GM19023 (cell line): ENCODE measurements at regions not wholly inside any gene's neighbourhood (a gene's known extent, or its start where the extent isn't known, plus 50 kb on each side); places are given as distances from the start of the nearest gene placed in this dataset.
"Not testable (repeated sequence)": the region's sequence is repeated elsewhere in the genome, so short reads cannot be mapped to it uniquely, and the experiment has no call there.

Experiments
- ATAC-seq: cut with Tn5 transposase; IDR thresholded peaks from one replicate; pipeline ENCODE4 v1.9.1; 2021; ENCODE audit warnings: mild to moderate bottlenecking, moderate library complexity; ENCODE audit not compliant: unreplicated experiment

GRCh38 chr9:42239445-42240260 is 56.2 kb downstream of the SPATA31A6 start:
- not testable (repeated sequence) for ATAC-seq

- ATAC-seq: not testable (repeated sequence)
Measured at GRCh38 chr9:42240261-42240579, 56.8 kb downstream of the SPATA31A6 start.

DNA sequence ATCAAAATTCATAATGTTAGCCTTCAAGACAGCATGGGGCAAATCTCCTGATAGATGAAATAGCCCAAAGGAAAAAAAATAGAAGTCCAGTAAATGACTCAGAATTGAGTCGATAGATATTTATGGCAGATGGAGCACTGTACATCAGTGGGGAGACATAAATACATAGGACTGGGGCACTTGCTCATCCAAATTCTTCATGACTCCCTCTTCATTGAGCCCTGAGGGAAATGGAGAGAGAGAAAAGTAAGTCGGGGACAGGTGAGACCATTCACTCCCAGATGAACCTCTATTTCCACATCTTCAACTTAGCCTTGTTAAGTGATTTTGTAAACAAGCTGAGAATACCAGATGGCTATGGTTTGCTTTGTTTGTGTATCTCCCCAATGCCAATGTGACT is 59.8 kb downstream of the SPATA31A6 start:
- ATAC-seq: not testable (repeated sequence)

- ATAC-seq: not testable (repeated sequence)
Measured at GRCh38 chr9:42243822-42244221, 60.4 kb downstream of the SPATA31A6 start.

GRCh38 chr9:42268729-42269128 is 85.3 kb downstream of the SPATA31A6 start:
- not testable (repeated sequence) for ATAC-seq

GRCh38 chr9:42269171-42269570 is 85.7 kb downstream of the SPATA31A6 start:
- not testable (repeated sequence) for ATAC-seq

GRCh38 chr9:42273191-42273590 is 89.7 kb downstream of the SPATA31A6 start:
- not testable (repeated sequence) for ATAC-seq

GRCh38 chr9:42275141-42275540 is 91.7 kb downstream of the SPATA31A6 start:
- no peak for ATAC-seq

DNA sequence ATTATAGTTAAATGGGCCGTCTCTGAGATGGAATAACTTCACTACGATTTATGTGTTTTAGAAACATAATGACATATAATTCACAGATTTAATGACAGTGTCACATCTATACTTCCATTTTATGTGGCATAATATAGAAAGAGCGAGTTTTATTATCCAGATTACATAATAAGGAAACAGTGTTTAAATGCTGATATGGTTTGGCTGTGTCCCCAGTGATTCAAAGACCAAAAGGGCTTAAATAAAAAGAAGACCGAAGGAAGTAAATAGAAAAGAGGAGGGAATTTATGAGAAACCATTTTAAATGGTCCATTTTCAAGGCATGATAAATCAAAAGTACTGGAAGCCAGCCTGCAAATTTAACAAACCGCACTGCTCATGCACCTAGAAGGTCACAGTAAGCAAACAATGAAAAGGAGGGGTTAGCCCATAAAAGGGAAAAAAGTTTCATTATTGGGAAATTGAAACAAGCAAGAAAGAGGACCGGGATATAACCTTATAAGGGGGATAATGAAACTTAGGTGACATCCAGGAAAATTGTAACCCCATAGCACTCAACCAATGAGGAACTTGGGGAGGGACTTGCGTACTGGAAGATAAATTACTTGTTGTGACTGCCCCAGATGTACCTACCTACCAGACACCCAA is 99.2 kb downstream of the SPATA31A6 start:
- not testable (repeated sequence) for ATAC-seq

DNA sequence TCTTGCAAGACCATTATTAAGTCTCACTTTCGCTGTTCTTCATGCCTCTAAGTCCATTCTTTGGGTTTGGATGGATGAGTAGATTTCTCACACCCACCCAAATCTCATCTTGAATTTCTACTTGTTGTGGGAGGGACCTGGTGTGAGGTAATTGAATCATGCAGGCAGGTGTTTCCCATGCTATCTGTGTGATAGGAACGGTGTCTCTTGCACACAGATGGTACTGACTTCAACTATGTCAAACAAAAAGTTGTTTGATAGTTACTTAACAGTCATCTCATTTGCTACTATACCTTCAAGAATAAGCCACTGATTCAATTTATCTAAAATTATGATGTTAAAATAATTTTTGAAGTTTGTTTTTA is 99.7 kb downstream of the SPATA31A6 start:
- not testable (repeated sequence) for ATAC-seq

GRCh38 chr9:42286145-42286845 is 102.8 kb downstream of the SPATA31A6 start:
- not testable (repeated sequence) for ATAC-seq

- ATAC-seq: not testable (repeated sequence)
Measured at GRCh38 chr9:42288002-42288864, 104.8 kb downstream of the SPATA31A6 start.

DNA sequence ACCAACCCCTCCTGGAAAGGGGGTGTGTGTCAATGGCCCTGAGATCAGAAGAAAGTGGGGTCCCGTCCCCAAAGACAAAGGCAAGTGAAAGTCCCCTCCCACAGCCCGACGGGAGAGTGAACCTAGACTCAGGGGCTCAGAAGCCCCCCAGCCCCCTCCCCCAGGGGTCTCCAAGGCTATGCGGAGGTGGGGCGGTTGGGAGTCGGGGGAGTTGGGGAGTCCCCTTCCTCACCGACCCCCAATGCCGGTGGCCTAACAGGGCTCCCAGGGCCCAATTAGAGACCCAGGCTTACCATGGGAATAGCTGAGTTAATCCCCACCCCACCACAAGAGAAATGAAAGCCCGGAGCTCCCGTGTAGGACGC is 105.4 kb downstream of the SPATA31A6 start:
- not testable (repeated sequence) for ATAC-seq

DNA sequence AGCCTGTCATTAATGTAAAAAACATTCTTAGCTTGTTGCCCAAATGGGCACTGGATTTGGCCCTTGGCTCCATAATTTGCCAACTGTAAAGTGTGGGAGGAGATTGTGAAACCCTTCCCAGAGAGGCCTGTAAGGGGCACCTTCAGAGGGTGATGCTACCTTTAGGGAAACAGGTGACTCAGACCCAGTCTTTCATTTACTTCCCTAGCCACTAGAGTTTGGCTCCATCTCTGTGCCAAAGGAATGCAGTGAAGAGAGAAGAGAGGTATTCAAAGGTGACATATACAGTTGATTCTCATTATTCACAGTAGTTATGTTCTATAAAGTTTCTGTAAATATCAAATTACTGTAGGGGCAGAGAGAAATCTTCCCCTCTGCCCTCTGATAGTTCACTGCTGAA is 116.7 kb downstream of the SPATA31A6 start:
- ATAC-seq: not testable (repeated sequence)

GRCh38 chr9:42306625-42307024 is 123.2 kb downstream of the SPATA31A6 start:
- ATAC-seq: not testable (repeated sequence)

DNA sequence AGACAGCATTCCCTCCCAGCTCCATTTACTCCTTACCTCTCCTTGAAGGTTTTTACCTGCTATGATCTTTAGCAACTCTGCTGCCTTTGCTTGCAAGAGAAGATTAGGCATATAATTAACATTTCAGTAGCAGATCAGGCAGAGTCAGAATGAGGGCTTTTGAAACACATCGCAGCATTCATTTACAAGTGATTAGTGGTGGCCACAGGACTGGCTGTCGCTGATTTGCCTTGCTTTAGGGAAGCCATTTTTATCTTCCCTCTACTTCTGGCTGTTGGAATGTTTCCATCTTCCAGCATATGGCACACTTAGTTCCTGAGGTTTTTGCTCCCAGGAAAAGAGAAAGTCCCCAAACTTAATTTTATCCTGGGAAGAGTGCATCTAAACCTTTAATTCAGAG is 124.0 kb downstream of the SPATA31A6 start:
- ATAC-seq: not testable (repeated sequence)

GRCh38 chr9:42310972-42311371 is 127.5 kb downstream of the SPATA31A6 start:
- ATAC-seq: not testable (repeated sequence)

DNA sequence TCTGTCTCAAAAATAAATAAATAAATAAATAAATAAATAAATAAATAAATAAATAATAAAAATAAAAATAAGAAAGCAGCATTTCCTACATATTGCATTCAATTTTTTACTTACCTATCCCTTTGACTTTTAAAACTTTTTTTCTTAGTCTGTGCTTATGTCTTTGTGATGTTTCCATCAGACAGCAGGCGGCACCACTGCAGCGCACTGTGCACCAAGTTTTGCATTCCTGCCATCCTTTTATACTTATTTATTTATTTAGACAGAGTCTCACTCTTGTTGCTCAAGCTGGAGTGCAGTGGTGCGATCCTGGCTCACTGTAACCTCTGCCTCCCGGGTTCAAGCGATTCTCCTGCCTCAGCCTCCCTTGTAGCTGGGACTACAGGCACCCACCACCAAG is 132.6 kb downstream of the SPATA31A6 start:
- ATAC-seq: not testable (repeated sequence)

DNA sequence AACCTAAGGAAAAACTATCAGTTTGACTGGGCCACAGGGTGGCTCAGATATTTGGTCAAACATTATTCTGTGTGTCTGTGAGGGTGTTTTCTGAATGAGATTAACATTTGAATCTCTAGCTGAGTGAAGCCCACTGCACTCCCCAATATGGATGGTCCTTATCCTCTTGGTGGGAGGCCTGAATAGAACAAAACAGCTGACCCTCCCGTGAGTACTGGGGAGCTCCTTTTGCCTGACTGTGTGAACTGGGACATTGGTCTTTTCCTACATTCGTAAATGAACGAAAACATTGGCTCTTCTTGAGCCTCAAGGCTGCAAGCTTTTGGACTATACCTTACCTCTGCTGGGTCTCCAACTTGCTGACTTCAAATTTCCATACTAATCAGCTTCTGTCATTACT is 134.2 kb downstream of the SPATA31A6 start:
- ATAC-seq: not testable (repeated sequence)

DNA sequence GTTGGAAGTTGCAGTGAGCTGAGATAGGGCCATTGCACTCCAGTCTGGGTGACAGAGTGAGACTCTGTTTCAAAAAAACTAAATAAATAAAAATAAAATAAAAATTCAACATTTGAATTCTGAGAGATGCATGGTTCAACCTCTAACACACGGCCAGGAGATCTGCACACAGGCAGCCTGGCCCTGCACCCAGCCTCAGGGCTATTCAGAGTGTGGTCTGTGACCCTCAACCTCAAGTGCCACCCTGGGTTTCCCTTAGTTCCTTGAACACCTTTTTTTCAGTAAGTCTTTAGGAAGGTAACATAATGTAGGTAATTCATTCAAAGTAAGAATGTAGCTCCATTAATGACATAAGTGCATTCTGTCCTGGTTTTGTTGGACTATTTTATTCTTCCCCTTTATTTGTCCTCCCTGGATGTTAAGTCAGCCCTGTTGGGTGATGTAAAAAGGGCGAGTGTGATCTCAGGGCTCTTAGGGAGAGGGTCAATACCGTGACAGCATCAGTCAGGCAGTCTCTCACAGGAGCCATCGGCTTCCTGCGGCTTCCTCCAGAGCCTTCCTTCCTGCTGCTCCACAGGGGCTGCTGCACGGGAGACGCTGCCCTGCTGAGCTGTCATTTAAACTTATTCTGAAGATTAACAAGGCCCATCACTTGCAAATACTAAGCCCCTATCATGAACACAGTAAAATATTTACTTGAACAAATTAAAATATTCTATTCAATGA is 139.8 kb downstream of the SPATA31A6 start:
- ATAC-seq: not testable (repeated sequence)
